ENCODE measurements at regions not wholly inside any gene's neighbourhood (a gene's known extent, or its start where the extent isn't known, plus 50 kb on each side); places are given as distances from the start of the nearest gene placed in this dataset.

- Histone ChIP-seq H2BK20ac (ENCODE audit: low read depth, low read length, poor library complexity, severe bottlenecking) (no peak overlapping the region), H4K20me1 (ENCODE audit: control insufficient read depth, insufficient read depth, insufficient read length) (no peaks in the 10 kb centered on the region), H3T11ph (ENCODE audit: low read length) (no peak overlapping the region), H2BK5ac (ENCODE audit: insufficient read length, low read length) (no peak overlapping the region), H3K4me1 (ENCODE audit: insufficient read depth, low read length) (no peaks in the 10 kb centered on the region), H3K56ac (ENCODE audit: insufficient read length, low read depth, low read length) (no peak overlapping the region), H2AK5ac (ENCODE audit: insufficient read length, low read length) (no peak overlapping the region), H3K18ac (ENCODE audit: insufficient read length, low read depth, low read length) (no peak overlapping the region), H2AFZ (ENCODE audit: low read length) (no peak overlapping the region), H4K91ac (ENCODE audit: insufficient read length, low read depth, low read length) (no peak overlapping the region), H3K79me1 (ENCODE audit: insufficient read depth, low read depth, low read length, poor library complexity, severe bottlenecking) (no peaks in the 10 kb centered on the region), H3K4ac (ENCODE audit: low read depth, low read length) (no peak overlapping the region), H2BK120ac (ENCODE audit: low read depth, low read length, poor library complexity, severe bottlenecking) (no peak overlapping the region), H4K5ac (ENCODE audit: insufficient read length, low read depth, low read length) (no peak overlapping the region), H2BK15ac (ENCODE audit: low read depth, low read length) (no peak overlapping the region), H3K27ac (ENCODE audit: insufficient read length, low read depth, low read length) (no peak overlapping the region), H3K14ac (ENCODE audit: insufficient read depth, low read length) (no peak overlapping the region), H3K27me3 (ENCODE audit: insufficient read depth, low read length) (no peaks in the 10 kb centered on the region; the same call in 1 of the 2 replicates), H4K8ac (replicated peaks; ENCODE audit: insufficient read length, low read depth, low read length) (no peak overlapping the region), H3K9me3 (ENCODE audit: control insufficient read depth, low read depth, low read length) (no peaks in the 10 kb centered on the region), H3K23ac (ENCODE audit: insufficient read length, low read depth, low read length) (no peak overlapping the region), H3K79me2 (ENCODE audit: insufficient read depth, low read length) (no peaks in the 10 kb centered on the region), H2BK12ac (ENCODE audit: insufficient read length, low read depth, low read length) (no peak overlapping the region), H3K9ac (ENCODE audit: extremely low read depth, insufficient read length, low read length) (no peak overlapping the region), H3K4me2 (ENCODE audit: insufficient read depth, insufficient read length, low read length) (no peak overlapping the region), H3K23me2 (ENCODE audit: insufficient read length, low read depth, low read length, poor library complexity, severe bottlenecking) (no peaks in the 10 kb centered on the region)
- no peak for DNase-seq
- H3K27ac Mint-ChIP-seq = peak overlapping the region in 1 of 3 experiments; percentile 77; a peak in 1 of 7 replicates
- H3K4me3 Mint-ChIP-seq = no peak overlapping the region
- peaks cover 0 to 4% (median 2%) of the 10 kb centered on the region in 3 experiments; a peak in 1 of 7 replicates for H3K36me3 Mint-ChIP-seq (ENCODE audit: insufficient read depth in 1 of 3, low read depth in 3 of 3)
- H3K4me1 Mint-ChIP-seq = peaks cover 6 to 7% of the 10 kb centered on the region in 2 experiments
- WGBS (ENCODE audit: extremely low coverage, insufficient read length, low lambda C conversion rate) = no CpG with 5 or more reads among the region's 3 CpGs
- H3K27me3 Mint-ChIP-seq (ENCODE audit: low read depth) = peaks cover 32% of the 10 kb centered on the region
- TF ChIP-seq CTCF (conservative IDR thresholded peaks at IDR 0.05) = no peak
- H3K9me3 Mint-ChIP-seq = peaks cover 2% of the 10 kb centered on the region in 2 experiments; a peak in 2 of 5 replicates
These were observed 209.4 kb upstream of the CD96 start for GRCh38 chr3:111332488-111333080.
